Brain pericyte (primary cell): ENCODE measurements at regions not wholly inside any gene's neighbourhood (a gene's known extent, or its start where the extent isn't known, plus 50 kb on each side); places are given as distances from the start of the nearest gene placed in this dataset.

ENCODE experiments used
- DNase-seq: peaks from one replicate; pipeline ENCODE4 v3.0.0-alpha.2; 2012; ENCODE audit warnings: low read depth, low spot score

DNA sequence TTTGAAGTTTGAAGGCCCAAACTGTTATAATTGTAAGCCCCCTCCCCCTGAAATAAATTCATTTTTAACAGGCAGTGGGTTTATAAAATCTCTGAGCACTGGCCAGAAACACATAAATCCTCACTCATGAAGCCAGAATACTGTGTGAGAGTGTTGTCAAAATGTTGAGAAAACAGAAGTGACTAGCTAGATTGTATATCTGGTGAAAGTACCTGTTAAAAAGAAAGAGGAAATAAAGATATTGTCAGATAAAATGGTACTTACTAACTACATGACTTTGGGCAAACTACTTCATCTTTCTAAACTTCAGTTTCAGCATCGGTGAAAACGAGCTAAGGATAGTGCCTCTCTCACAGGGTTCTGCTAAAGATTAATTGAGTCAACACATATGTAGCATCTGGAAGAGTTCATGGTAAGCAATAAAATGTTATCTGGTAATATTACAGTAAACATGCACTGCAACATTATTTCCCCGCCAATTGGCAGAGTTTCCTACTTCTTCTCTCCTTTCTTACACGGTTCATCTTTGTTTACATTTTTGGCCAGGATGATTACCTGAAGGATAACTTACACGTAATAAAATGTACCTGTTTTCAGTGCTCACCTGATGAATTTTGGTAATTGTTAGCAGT lies 202.5 kb upstream of the CHRM2 start:
- DNase-seq, result no peak

- DNase-seq, result no peak
These were observed 203.9 kb upstream of the CHRM2 start for GRCh38 chr7:136664537-136664936.

DNA sequence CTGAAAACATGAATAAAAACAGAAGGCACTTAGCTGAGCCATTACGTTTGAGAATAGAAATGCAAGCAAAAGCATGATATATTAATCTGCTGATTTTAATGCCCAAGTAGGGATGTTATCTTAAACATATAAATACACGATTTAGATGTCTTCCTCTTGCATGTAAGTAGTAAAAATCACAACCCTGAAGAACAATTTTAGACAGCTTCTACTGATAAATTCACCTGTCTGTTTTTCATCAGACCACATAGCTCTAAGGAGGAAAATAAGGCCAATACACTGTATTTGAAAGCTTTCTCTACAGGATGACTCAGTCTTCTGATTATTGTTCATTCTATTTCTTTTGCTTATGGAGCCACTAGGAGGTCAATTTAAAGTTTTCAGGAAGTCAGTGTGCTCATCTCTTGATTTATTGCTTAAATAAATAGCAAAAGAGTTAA lies 210.9 kb upstream of the CHRM2 start:
- DNase-seq, result no peak

- no peak for DNase-seq
These were observed 211.9 kb upstream of the CHRM2 start for GRCh38 chr7:136656516-136656915.

DNA sequence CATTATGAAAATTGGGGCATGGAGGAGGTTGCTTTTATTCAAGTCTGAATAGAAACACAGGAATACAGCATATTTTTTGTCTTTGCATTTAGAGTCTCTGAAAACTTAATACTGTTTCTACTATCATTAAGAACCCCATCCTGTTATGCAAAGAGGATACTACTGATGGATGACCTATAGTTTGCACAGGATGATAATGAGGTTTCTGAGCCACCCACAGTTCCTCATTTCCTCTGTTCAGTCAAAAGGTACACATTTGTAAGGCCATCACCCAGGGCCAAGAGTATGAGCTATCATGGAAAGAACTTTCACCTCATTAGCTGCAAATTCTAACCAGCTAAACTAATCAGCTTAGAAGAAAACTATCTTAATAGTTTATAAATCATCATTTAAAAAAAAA lies 213.0 kb upstream of the CHRM2 start:
- DNase-seq, result no peak

DNA sequence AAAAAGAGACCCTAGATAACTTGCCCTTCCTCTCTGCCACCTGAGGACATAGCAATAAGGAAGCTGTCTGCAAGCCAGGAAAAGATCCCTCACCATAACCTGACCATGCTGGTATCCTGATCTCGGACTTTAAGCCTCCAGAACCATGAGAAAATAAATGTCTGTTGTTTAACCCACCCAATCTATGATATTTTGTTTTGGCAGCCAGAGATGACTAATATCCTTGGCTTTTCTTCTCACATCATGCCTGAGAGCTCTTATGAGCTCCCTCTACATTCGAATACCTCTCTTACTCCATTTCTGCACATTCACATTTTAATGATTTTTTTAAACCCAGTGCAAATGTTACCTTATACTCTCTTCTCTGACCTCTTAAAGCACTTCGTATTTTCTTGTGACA lies 214.0 kb upstream of the CHRM2 start:
- no peak for DNase-seq

GRCh38 chr7:136652635-136653370 lies 215.6 kb upstream of the CHRM2 start:
- DNase-seq, result no peak

GRCh38 chr7:136640977-136641376 lies 227.5 kb upstream of the CHRM2 start:
- DNase-seq, result no peak

- no peak for DNase-seq
These were observed 230.6 kb upstream of the CHRM2 start for GRCh38 chr7:136637813-136638212.

DNA sequence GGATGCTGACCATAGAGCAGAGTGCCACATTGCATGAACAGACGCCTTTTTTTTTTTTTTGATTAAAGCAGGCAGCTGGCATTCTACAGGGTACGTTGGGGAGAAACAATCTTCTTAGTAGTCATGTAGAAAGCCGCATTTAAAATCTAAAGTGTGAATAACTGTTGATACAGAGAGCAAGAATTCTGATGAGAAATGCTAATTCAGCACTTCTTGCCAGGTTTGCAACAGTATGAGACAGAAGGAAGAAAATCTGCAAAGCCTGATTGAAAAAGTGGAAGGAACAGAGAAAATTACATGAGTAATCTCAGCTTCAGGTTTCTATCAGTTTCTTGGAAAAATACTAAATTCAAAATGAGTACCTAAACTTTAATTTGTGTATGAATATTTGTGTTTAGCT lies 232.7 kb upstream of the CHRM2 start:
- DNase-seq, result no peak

GRCh38 chr7:136618818-136619217 lies 249.6 kb upstream of the CHRM2 start:
- no peak for DNase-seq

- no peak for DNase-seq
These were observed 251.3 kb upstream of the CHRM2 start for GRCh38 chr7:136617176-136617575.

DNA sequence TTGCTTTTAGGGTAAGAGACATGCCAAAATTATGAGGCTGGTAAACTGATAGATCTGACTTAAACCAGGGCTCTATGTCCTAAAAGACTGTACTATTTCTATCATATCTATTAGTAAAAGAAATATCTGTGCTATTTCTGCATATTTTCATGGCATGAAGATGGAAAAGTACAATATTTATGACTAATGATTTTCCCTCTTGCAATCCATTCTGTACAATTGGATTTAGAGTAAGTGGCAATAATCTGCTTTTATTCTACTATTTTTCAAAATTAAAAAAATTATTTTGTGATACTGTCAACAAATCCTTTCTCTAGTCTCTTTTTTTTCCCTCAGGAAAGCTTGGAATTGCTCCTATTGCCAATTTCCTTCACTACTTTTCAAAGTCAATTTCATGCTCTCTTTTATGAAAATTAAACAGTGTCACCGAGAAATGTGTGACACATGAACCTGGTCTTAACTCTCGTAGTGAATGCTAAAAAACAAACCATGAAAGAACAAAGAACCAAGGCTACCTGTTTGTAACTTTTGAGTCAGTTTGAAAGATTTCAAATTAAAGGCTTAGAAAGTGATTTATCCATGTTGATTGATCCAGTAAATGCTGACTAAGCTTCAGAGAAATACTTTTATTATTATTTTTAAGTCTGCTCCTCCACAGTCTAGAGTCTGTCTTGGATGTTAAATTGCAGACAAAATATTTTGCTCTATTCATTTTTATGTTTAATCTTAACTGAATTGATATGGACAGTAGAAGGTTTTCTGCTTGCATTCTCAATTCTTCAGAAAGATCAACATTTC lies 262.7 kb upstream of the CHRM2 start:
- no peak for DNase-seq

GRCh38 chr7:136601772-136602171 lies 266.7 kb upstream of the CHRM2 start:
- no peak for DNase-seq

DNA sequence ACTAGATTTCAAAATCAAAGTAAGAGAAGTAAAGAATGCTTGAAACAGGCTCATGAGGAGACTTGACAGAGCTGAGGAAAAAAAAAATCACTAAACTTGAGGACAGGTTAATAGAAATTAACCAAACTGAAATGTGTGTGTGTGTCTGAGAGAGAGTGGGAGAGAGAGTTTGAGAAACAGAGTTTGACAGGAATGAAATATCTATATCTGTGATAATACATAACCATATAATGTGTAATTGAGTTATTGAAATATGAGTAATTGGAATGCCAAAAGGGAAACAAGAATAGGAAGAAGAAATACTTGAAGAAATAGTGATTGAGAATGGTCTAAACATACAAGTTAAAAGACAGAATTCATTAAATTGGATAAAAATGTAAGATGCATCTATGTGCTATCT lies 268.0 kb upstream of the CHRM2 start:
- DNase-seq, result no peak

- no peak for DNase-seq
These were observed 273.7 kb upstream of the CHRM2 start for GRCh38 chr7:136594739-136595144.

DNA sequence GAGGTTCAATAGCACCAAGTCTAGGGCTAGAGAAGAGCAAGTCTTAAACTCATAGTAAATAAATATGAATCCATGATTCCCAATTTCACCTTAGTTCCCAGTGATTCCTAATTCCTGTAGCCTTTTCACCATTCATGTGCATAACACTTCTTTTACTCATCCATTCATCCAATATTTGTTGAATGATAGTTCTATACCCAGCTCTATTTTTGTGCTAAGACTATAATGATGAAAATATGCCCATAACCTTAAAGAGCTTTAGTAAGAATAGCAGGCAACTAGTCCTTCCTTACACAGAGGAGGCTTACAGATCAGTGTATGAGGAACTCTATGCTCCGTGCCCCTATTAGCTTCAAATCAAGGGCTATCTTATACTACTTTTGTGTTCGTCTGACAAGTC lies 280.2 kb upstream of the CHRM2 start:
- DNase-seq, result no peak

DNA sequence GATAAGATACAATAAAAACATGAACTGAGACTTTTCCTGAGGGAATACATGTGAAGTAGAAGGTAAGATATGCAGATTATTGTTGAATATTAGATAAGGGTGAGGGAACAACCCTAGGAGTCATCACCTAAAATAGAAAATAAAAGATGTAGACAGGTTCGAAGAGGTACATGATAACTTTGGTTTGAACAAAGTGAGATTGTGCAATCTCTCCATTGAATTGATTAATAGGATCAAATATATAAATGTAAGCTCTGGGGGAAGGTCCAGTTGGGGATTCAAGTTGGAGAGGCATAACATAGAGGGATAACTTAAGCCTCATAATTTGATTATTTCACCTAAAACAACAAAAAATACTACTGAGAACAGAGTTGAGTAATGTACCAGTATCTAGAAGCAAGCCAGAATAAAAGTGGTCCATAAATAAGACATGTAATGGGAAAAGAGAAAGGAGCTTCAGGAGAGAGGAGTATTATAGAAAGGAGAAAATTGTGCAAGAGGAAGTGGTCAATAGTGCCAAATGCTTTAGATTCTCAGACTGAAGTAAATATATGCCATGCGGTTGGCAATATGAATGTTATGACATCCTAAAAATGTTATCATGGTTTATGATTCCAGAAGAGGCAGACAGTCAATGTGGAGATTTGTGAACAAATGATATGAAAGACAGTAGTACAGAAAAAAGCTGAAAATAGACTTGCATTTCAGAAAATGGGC lies 282.3 kb upstream of the CHRM2 start:
- no peak for DNase-seq

DNA sequence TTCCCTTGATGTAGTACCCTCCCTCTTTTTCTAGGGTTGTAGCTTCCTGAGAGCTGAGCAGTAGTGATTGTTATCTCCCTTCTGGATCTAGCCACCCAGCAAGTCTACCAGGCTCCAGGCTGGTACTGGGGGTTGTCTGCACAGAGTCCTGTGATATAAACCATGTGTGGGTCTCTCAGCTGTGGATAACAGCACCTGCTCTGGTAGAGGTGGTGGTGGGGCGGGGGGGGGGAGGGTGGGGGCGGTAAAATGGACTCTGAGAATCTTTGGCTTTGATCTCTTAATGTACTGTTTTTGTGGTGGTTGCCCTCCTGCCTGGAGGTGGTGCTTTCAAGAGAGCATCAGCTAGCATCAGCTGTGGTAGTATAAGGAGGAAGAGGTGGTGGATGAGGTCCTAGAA lies 302.0 kb upstream of the CHRM2 start:
- DNase-seq, result no peak

DNA sequence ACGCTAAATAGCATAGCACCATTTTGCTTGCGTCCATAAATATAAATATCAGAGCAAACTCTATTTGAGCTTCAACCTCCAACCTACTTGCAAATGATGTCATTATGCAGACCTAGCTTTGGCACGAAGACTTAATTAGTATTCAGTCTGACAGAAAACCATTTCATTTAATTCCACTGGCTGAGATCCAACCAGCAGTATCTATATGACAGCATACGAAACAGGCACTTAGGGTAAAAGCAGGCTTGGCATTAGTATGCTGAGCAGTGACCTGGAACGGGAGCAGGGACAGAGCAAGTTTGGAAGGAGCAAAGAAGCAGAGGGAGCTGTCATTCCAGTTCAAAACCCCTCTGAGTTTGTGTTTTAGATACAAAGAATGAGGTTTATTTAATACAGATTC lies 312.5 kb upstream of the CHRM2 start:
- DNase-seq, result no peak

DNA sequence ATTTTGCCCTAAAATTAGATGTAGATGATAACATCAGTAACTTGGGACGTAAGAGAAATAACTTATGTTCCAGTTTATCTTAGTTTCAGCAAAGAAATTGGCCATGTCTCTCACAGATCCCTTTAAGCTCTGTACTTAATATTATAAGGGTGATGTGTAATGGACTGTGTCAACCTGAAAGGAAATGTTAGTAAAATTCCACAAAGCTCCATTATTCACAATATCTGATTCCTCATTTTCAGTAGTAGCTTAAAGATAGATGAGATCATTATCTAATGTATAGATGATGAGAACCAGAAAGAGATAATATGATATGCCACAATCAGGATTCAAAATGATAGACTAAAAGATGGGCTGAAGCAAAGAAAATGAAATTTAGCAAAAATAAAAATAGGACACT lies 316.8 kb upstream of the CHRM2 start:
- no peak for DNase-seq

DNA sequence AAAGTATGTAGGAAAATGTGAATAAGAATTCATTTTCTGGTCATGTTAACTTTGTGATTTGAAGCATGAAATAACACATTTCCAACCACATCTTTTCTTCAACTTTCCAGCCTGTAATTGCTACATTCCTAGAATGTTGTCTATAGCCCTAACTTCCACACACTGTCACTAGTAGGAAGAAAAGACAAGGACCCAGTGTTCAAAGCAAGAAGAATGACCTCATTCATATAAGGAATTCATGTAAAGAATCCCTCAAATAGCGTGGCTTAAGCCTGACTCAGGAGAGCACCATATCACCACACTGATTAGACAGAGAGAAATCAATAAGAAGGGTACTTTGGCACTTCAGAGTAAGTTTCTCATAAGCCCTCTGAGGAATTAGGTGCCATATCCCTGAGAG lies 318.7 kb upstream of the CHRM2 start:
- DNase-seq, result no peak
